ENCODE measurements at regions not wholly inside any gene's neighbourhood (a gene's known extent, or its start where the extent isn't known, plus 50 kb on each side); places are given as distances from the start of the nearest gene placed in this dataset.
A peak's percentile ranks its signal among the peaks of the same experiment; 100 is the strongest.

DNA sequence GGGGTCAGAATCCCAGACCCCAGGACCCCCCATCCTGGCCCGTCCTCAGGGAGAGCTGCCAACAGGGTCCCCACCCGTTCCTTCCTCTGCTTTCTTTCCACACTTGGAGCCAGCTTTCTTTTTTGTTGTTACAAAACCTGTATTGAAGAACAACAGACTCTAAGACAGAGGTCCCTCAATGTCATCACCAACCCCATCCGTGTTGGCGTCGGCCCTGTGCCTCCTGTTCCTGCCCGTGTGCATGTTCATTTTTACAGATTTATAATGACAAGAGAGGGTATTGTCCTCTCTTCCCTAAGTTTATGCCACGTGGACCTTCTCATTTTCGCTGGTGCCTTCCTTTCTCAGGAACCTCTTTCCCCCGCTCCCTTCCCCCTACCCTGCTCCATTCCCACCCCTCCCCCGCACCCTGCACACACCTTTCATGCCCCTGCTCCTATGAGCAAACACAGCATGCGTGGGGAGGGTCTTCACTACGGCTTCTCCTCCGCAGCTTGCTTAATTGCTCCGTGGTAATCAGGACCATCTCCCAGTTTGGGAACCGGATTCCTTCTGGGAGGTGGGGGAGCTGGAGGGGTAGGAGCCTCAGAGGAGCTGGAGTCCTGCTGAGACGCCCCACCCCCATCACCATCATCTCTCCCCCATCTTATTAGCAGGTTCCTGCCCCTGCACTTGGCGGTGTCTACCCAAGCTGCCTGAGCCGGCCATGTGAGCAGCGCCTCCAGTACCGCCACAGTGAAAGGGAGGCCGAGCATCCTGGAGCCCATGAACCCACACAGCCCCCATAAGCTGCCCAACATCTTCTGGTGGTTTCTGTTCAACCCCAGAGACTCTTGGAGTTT is 88.0 kb upstream of the INSIG1 start:
- Mint-ChIP-seq H3K4me3 (no peak overlapping the region), H3K27me3 (no peaks in the 10 kb centered on the region), H3K4me1 (peaks cover 37% of the 10 kb centered on the region), H3K9me3 (peaks cover 10% of the 10 kb centered on the region), H3K27ac (no peak overlapping the region), H3K36me3 (ENCODE audit: low read depth) (peaks cover 12% of the 10 kb centered on the region)
- intact Hi-C loops (cut with micrococcal nuclease): loop anchor here (5.0 to 10.0 kb wide), 2 partner anchors 553 to 1405 kb away; no protein-coding TSS in a partner anchor
- no peak for DNase-seq

- intact Hi-C loops (cut with micrococcal nuclease): no loop called here
- no peaks in the 10 kb centered on the region for H3K27me3 Mint-ChIP-seq
- H3K9me3 Mint-ChIP-seq: peaks cover 10% of the 10 kb centered on the region
- peak overlapping the region; percentile 13 for H3K27ac Mint-ChIP-seq
- peaks cover 12% of the 10 kb centered on the region for H3K36me3 Mint-ChIP-seq (ENCODE audit: low read depth)
- H3K4me3 Mint-ChIP-seq: no peak overlapping the region
- DNase-seq: no peak
- H3K4me1 Mint-ChIP-seq: peaks cover 33% of the 10 kb centered on the region
These were observed 87.3 kb upstream of the INSIG1 start for GRCh38 chr7:155210356-155210755.

DNA sequence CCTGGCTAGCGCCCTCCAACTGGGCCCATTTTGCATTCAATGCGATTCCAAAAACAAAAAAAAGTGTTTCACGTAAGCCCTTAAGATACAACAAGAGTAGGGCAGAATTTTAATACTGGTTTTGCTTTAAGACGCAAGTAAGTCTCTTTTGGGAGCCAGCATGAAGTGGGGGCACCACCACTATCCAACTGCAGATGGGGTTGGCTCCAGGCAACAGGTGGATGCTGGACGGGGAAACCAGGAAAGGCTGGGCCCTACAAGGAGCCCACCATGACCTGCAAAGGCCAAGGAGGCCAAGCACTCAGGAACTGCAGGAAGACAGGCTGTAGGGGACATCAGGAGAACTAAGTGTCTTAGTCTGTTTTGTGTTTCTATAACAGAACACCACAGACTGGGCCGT is 86.5 kb upstream of the INSIG1 start:
- Mint-ChIP-seq H3K9me3 (peaks cover 10% of the 10 kb centered on the region), H3K4me3 (no peak overlapping the region), H3K27ac (no peak overlapping the region), H3K36me3 (ENCODE audit: low read depth) (peaks cover 10% of the 10 kb centered on the region), H3K4me1 (peaks cover 27% of the 10 kb centered on the region), H3K27me3 (peaks cover 3% of the 10 kb centered on the region)
- no peak for DNase-seq
- intact Hi-C loops (cut with micrococcal nuclease): no loop called here

GRCh38 chr7:155211761-155212160 is 85.9 kb upstream of the INSIG1 start:
- H3K27me3 Mint-ChIP-seq: peaks cover 5% of the 10 kb centered on the region
- peaks cover 10% of the 10 kb centered on the region for H3K9me3 Mint-ChIP-seq
- H3K4me3 Mint-ChIP-seq: no peak overlapping the region
- no peak overlapping the region for H3K27ac Mint-ChIP-seq
- intact Hi-C loops (cut with micrococcal nuclease): no loop called here
- peaks cover 6% of the 10 kb centered on the region for H3K36me3 Mint-ChIP-seq (ENCODE audit: low read depth)
- H3K4me1 Mint-ChIP-seq: peaks cover 22% of the 10 kb centered on the region
- DNase-seq: no peak

DNA sequence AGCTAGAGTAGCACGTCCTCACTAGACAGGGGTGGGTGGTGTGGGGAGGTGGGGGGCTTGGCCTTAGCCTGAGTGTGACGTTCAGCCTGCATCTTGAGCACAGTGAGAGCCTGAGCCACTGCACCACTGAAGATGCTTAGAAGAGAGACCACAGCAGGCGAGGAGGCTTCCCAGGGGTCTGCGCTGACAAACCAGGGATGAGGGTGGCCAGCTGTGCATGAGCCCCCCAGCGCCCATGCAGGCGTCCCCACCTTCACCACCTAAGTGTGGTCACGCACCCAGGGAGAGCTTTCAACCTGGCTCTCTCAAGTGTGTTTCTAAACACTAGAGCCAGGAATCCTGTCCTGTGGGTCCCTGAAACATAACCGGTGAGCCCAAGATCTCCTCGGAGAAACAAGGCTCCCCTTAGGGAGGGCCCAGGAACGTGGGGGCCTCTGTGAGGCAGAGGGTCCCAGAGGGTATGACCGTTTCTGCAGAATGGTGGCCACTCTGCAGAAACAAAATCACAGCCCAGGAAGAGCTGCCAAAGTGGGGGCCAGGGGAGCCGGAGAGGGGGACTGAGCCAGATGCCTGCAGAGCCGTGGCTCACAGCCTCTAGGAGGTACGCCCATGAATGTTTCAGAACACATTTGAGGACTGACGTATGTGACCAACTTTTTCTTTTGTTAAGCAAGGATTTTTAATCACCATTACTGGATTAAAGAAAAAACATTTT is 85.2 kb upstream of the INSIG1 start:
- peaks cover 19% of the 10 kb centered on the region for H3K4me1 Mint-ChIP-seq
- H3K4me3 Mint-ChIP-seq: no peak overlapping the region
- H3K9me3 Mint-ChIP-seq: peaks cover 7% of the 10 kb centered on the region
- peaks cover 5% of the 10 kb centered on the region for H3K27me3 Mint-ChIP-seq
- H3K36me3 Mint-ChIP-seq (ENCODE audit: low read depth): peaks cover 4% of the 10 kb centered on the region
- DNase-seq: no peak
- intact Hi-C loops (cut with micrococcal nuclease): no loop called here
- no peak overlapping the region for H3K27ac Mint-ChIP-seq

- Mint-ChIP-seq H3K36me3 (ENCODE audit: low read depth) (no peaks in the 10 kb centered on the region), H3K4me1 (peaks cover 12% of the 10 kb centered on the region), H3K4me3 (no peak overlapping the region), H3K27ac (no peak overlapping the region), H3K9me3 (no peaks in the 10 kb centered on the region), H3K27me3 (peaks cover 5% of the 10 kb centered on the region)
- DNase-seq: no peak
- intact Hi-C loops (cut with micrococcal nuclease): no loop called here
These were observed 84.3 kb upstream of the INSIG1 start for GRCh38 chr7:155213385-155213784.

DNA sequence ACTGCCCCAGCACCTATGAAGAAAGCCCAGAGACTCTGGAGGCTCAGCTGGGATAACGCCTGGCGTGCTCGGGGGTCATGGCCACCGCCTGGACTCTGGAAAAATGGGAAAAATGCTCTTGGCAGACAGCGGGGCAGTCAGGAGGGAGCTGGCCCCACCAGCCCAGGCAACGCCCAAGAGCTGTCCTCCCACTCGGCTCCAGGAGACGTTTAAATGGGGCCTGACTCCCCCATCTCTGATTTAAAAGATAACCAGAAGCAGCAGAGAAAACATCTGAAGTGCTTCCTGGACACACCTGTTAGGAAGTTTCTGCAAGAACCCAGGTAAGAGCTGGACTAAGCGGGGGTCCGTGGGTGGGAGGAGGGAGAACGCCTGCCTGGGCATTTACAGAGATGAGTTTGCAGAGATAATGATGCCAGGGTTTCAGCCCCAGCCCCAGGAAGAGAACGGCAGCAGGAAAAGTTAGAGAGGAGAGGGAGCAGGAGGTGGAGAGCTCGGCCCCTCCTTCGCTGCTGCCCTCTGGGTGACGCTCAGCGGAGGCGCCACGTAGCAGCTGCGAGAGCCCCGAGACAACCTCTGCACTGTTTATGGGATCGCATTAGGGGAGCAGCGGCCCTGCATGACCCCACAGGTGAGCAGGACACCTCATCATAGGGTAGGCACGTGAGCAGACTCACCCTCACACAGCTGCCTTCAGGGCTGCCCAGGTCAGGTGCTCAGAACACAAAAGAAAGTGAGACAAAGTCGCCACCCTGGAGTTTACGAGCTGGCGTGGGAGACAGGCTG is 83.5 kb upstream of the INSIG1 start:
- DNase-seq: no peak
- intact Hi-C loops (cut with micrococcal nuclease): no loop called here
- peaks cover 8% of the 10 kb centered on the region for H3K4me1 Mint-ChIP-seq
- no peak overlapping the region for H3K27ac Mint-ChIP-seq
- H3K36me3 Mint-ChIP-seq (ENCODE audit: low read depth): no peaks in the 10 kb centered on the region
- no peak overlapping the region for H3K4me3 Mint-ChIP-seq
- peaks cover 5% of the 10 kb centered on the region for H3K27me3 Mint-ChIP-seq
- no peaks in the 10 kb centered on the region for H3K9me3 Mint-ChIP-seq

GRCh38 chr7:155215576-155216325 is 81.9 kb upstream of the INSIG1 start:
- Mint-ChIP-seq H3K36me3 (ENCODE audit: low read depth) (no peaks in the 10 kb centered on the region), H3K27me3 (peaks cover 5% of the 10 kb centered on the region), H3K27ac (no peak overlapping the region), H3K4me1 (peaks cover 6% of the 10 kb centered on the region), H3K4me3 (no peak overlapping the region), H3K9me3 (no peaks in the 10 kb centered on the region)
- no peak for DNase-seq
- intact Hi-C loops (cut with micrococcal nuclease): no loop called here

DNA sequence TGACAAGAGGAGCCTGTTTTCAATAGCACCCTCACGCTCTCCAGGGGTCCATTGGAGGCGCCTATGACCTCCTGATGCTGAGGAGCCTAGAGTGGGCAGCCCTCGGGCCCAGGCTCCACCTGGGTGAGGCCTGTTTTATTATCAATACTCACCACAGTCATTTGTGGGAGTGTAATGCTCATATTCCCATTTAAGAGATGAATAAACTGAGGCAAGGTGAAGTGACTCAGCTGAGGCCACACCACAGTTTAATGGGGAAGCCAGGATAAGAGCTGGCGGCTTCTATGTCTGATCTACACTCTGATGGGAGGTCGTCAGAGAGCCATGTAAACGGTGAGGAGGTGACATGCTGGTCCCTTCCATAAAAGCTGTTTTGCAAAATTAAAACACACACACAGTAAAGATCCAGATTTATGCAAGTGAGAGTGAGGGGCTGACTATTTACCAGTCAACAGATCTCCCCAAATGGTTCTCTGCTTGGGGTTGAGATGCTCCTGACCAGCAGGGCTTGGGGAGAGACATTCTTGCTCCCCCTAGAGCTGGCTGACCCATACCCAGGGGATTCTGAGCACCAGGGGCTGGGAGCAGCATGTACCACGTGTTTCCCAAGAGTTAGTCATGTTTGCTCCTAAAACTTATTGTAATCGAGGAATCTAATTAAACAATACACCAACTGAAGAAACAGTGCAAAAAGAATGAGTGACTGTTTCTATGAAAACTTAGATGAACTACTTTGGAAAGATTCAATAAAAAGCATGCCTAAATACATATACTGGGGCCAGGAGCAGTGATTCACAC is 81.0 kb upstream of the INSIG1 start:
- H3K27me3 Mint-ChIP-seq: peaks cover 5% of the 10 kb centered on the region
- intact Hi-C loops (cut with micrococcal nuclease): no loop called here
- H3K4me1 Mint-ChIP-seq: peaks cover 10% of the 10 kb centered on the region
- H3K4me3 Mint-ChIP-seq: no peak overlapping the region
- H3K27ac Mint-ChIP-seq: no peak overlapping the region
- H3K36me3 Mint-ChIP-seq (ENCODE audit: low read depth): no peaks in the 10 kb centered on the region
- DNase-seq: no peak
- no peaks in the 10 kb centered on the region for H3K9me3 Mint-ChIP-seq

DNA sequence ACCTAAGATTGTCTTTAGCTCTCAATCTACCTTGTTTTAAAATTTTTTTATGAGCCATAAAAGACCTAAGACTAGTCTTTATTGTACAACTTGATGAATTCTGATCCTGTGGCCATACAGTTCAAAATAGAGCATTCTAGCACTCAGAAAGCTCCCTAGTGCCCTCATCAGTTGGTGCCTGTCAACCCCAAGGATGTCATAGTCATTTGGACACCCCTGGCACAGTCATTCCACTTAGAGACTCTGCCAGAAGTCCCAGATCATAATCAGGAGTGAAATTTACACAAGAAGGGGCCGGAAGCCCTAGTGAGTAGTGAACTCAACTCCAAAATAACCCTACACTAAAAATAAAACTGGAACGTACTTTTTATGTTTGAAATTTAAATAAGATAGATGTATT is 80.0 kb upstream of the INSIG1 start:
- Mint-ChIP-seq H3K27ac (no peak overlapping the region), H3K4me1 (peaks cover 15% of the 10 kb centered on the region), H3K4me3 (no peak overlapping the region), H3K9me3 (no peaks in the 10 kb centered on the region), H3K36me3 (ENCODE audit: low read depth) (no peaks in the 10 kb centered on the region), H3K27me3 (peaks cover 6% of the 10 kb centered on the region)
- intact Hi-C loops (cut with micrococcal nuclease): no loop called here
- no peak for DNase-seq

- Mint-ChIP-seq H3K36me3 (ENCODE audit: low read depth) (no peaks in the 10 kb centered on the region), H3K27me3 (peaks cover 8% of the 10 kb centered on the region), H3K27ac (no peak overlapping the region), H3K4me1 (peaks cover 13% of the 10 kb centered on the region), H3K4me3 (no peak overlapping the region), H3K9me3 (no peaks in the 10 kb centered on the region)
- no peak for DNase-seq
- intact Hi-C loops (cut with micrococcal nuclease): no loop called here
These were observed 79.2 kb upstream of the INSIG1 start for GRCh38 chr7:155218276-155219153.

DNA sequence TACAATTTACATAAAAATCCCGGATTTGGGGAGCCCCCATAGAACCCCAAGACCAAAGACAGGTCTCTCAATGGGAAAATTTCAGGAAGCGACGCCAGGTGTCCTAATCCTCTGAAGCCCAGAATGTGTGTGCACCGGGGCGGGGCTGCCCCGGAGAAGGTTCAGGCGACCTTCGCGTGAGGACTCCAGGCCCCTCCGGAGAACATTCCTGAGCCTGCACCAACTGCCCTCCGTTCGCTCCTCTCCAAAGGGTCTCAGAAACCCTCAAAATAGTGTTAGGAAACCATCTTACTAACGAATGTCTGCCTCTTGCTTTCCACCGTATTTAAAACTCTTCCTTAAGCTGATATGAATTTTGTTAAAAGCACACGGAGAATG is 78.5 kb upstream of the INSIG1 start:
- Mint-ChIP-seq H3K4me1 (peaks cover 9% of the 10 kb centered on the region), H3K36me3 (ENCODE audit: low read depth) (no peaks in the 10 kb centered on the region), H3K27me3 (peaks cover 8% of the 10 kb centered on the region), H3K27ac (no peak overlapping the region), H3K4me3 (no peak overlapping the region), H3K9me3 (no peaks in the 10 kb centered on the region)
- intact Hi-C loops (cut with micrococcal nuclease): no loop called here
- no peak for DNase-seq
